ENCODE measurements at regions not wholly inside any gene's neighbourhood (a gene's known extent, or its start where the extent isn't known, plus 50 kb on each side); places are given as distances from the start of the nearest gene placed in this dataset.

DNA sequence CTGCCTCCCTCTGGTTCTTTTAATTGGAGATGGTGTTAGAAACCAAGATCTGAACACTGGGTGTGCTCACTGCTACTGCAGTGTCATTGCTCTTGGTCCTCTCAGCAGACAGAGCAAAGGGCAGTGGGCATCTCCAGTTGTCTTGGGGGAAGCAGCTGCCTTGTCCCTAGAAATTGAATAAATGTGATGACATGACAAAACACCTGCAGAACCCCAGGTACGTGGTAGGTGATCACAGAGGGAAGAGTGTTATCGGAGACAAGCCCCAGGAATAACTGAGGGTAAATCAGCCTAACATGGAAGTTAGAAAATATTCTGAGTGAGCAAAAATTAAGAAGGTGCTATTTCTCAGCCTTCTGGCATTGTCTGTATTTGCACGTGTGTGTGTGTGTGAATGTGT lies 311.9 kb upstream of the HDAC4 start (continued):
- TF ChIP-seq ZNF280C (tag by site-specific recombination; IDR thresholded peaks at IDR 0.05) (no peak), IKZF3 (tag by site-specific recombination; IDR thresholded peaks at IDR 0.05) (no peak), ZNF768 (tag by site-specific recombination; IDR thresholded peaks at IDR 0.05) (no peak), ZNF530 (tag by site-specific recombination; IDR thresholded peaks at IDR 0.05; ENCODE audit: low read depth) (no peak), ZNF549 (tag by site-specific recombination; IDR thresholded peaks at IDR 0.05) (no peak)
- TF ChIP-seq, protein P1, sequence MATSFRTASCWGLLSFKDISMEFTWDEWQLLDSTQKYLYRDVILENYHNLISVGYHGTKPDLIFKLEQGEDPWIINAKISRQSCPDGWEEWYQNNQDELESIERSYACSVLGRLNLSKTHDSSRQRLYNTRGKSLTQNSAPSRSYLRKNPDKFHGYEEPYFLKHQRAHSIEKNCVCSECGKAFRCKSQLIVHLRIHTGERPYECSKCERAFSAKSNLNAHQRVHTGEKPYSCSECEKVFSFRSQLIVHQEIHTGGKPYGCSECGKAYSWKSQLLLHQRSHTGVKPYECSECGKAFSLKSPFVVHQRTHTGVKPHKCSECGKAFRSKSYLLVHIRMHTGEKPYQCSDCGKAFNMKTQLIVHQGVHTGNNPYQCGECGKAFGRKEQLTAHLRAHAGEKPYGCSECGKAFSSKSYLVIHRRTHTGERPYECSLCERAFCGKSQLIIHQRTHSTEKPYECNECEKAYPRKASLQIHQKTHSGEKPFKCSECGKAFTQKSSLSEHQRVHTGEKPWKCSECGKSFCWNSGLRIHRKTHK (tag by site-specific recombination; IDR thresholded peaks at IDR 0.05), result no peak

DNA sequence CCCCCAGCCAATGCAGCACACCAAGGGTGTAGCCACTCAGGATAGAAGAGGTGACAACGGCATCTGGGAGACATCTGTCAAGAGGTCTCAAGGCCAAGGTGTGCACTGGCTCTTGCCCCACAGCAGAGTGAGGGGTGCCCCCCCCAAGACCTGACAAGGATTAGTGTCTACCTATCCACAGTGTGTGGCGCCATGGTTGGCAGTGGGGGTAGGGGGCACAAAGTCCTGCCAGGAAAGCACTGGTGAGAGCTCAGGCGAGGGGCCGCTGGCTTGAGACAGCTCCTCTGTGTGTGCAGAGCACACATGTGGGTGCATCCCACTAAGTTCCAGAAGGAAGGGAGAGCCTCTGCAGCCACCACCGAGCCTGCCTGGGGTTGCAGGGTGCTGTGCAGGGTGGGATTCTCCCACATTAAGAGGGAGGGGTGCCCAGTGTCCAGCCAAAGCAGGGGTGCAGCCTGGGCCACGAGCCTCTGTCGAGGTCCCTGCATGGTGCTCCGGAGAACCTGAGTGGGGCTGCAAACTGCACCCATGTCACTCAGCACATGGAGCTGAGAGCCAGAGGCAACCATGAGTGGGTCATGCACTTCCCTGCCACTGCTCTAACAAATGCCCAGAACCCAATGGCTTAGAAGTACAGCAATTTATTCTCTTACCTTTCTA lies 311.2 kb upstream of the HDAC4 start:
- Histone ChIP-seq H3K27ac (ENCODE audit: extremely low read depth, low read depth, low read length) (no peak overlapping the region), H3K36me3 (ENCODE audit: control insufficient read depth in 2 of 2, insufficient read depth in 1 of 2, low read length in 2 of 2) (no peaks in the 10 kb centered on the region), H3K4me3 (ENCODE audit: low read depth, low read length) (no peak overlapping the region), H3K9me3 (ENCODE audit: control insufficient read depth, insufficient read depth, low read depth, low read length) (no peaks in the 10 kb centered on the region; the same call in 1 of the 2 replicates), H3K4me1 (ENCODE audit: control insufficient read depth, insufficient read depth, low read length) (no peaks in the 10 kb centered on the region)
- POLR2A ChIA-PET, result no interaction called here
- CTCF ChIA-PET, result no interaction called here
- TF ChIP-seq KLF17 (tag by site-specific recombination; IDR thresholded peaks at IDR 0.05) (no peak), SETDB1 (IDR thresholded peaks at IDR 0.05; ENCODE audit: insufficient read length, low read length) (no peak), ZBTB17 (tag by site-specific recombination; IDR thresholded peaks at IDR 0.05) (no peak), ZNF837 (tag by site-specific recombination; IDR thresholded peaks at IDR 0.05) (no peak), YY2 (tag by site-specific recombination; IDR thresholded peaks at IDR 0.05) (no peak), ZNF23 (tag by site-specific recombination; IDR thresholded peaks at IDR 0.05; ENCODE audit: borderline replicate concordance) (no peak), ZNF791 (tag by site-specific recombination; IDR thresholded peaks at IDR 0.05) (no peak), SALL2 (tag by site-specific recombination; IDR thresholded peaks at IDR 0.05; ENCODE audit: borderline replicate concordance) (no peak), PRDM4 (tag by site-specific recombination; IDR thresholded peaks at IDR 0.05) (no peak), ZNF560 (tag by site-specific recombination; IDR thresholded peaks at IDR 0.05; ENCODE audit: borderline replicate concordance) (no peak), ZNF473 (tag by site-specific recombination; IDR thresholded peaks at IDR 0.05) (no peak), ZNF292 (tag by site-specific recombination; IDR thresholded peaks at IDR 0.05; ENCODE audit: borderline replicate concordance, low read depth) (no peak), ZNF555 (tag by site-specific recombination; conservative IDR thresholded peaks at IDR 0.05) (no peak), ZNF561 (tag by site-specific recombination; IDR thresholded peaks at IDR 0.05; ENCODE audit: borderline replicate concordance) (no peak), ZNF626 (tag by site-specific recombination; IDR thresholded peaks at IDR 0.05) (no peak), BCL11B (tag by site-specific recombination; IDR thresholded peaks at IDR 0.05; ENCODE audit: low read depth) (no peak)
- TF ChIP-seq, protein P2, sequence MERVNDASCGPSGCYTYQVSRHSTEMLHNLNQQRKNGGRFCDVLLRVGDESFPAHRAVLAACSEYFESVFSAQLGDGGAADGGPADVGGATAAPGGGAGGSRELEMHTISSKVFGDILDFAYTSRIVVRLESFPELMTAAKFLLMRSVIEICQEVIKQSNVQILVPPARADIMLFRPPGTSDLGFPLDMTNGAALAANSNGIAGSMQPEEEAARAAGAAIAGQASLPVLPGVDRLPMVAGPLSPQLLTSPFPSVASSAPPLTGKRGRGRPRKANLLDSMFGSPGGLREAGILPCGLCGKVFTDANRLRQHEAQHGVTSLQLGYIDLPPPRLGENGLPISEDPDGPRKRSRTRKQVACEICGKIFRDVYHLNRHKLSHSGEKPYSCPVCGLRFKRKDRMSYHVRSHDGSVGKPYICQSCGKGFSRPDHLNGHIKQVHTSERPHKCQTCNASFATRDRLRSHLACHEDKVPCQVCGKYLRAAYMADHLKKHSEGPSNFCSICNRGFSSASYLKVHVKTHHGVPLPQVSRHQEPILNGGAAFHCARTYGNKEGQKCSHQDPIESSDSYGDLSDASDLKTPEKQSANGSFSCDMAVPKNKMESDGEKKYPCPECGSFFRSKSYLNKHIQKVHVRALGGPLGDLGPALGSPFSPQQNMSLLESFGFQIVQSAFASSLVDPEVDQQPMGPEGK (tag by site-specific recombination; IDR thresholded peaks at IDR 0.05), result no peak
- TF ChIP-seq, protein P3, sequence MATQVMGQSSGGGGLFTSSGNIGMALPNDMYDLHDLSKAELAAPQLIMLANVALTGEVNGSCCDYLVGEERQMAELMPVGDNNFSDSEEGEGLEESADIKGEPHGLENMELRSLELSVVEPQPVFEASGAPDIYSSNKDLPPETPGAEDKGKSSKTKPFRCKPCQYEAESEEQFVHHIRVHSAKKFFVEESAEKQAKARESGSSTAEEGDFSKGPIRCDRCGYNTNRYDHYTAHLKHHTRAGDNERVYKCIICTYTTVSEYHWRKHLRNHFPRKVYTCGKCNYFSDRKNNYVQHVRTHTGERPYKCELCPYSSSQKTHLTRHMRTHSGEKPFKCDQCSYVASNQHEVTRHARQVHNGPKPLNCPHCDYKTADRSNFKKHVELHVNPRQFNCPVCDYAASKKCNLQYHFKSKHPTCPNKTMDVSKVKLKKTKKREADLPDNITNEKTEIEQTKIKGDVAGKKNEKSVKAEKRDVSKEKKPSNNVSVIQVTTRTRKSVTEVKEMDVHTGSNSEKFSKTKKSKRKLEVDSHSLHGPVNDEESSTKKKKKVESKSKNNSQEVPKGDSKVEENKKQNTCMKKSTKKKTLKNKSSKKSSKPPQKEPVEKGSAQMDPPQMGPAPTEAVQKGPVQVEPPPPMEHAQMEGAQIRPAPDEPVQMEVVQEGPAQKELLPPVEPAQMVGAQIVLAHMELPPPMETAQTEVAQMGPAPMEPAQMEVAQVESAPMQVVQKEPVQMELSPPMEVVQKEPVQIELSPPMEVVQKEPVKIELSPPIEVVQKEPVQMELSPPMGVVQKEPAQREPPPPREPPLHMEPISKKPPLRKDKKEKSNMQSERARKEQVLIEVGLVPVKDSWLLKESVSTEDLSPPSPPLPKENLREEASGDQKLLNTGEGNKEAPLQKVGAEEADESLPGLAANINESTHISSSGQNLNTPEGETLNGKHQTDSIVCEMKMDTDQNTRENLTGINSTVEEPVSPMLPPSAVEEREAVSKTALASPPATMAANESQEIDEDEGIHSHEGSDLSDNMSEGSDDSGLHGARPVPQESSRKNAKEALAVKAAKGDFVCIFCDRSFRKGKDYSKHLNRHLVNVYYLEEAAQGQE (tag by site-specific recombination; IDR thresholded peaks at IDR 0.05), result no peak

Data from HEK293 (cell line).